Right ventricle myocardium inferior (tissue), 1 donor: ENCODE measurements at regions not wholly inside any gene's neighbourhood (a gene's known extent, or its start where the extent isn't known, plus 50 kb on each side); places are given as distances from the start of the nearest gene placed in this dataset.
A peak's percentile ranks its signal among the peaks of the same experiment; 100 is the strongest.

ENCODE experiments used
- ATAC-seq: fragments of 200-7000 bp; cut with Tn5 transposase; one replicate; pipeline ENCODE4 v1.9.1; 2020; ENCODE audit warnings: mild to moderate bottlenecking, moderate library complexity
- DNase-seq: peaks from one replicate; pipeline ENCODE4 v3.0.0; 2021; ENCODE audit errors: missing footprints
- intact Hi-C: fragments of 100-400 bp; cut with DNase I; formaldehyde crosslinking; loops from one replicate; pipeline ENCODE4 v1.11.0; 2022
- donor health status: DM: no; HTN: yes; CAD: no; lungs with severe emphysema.

DNA sequence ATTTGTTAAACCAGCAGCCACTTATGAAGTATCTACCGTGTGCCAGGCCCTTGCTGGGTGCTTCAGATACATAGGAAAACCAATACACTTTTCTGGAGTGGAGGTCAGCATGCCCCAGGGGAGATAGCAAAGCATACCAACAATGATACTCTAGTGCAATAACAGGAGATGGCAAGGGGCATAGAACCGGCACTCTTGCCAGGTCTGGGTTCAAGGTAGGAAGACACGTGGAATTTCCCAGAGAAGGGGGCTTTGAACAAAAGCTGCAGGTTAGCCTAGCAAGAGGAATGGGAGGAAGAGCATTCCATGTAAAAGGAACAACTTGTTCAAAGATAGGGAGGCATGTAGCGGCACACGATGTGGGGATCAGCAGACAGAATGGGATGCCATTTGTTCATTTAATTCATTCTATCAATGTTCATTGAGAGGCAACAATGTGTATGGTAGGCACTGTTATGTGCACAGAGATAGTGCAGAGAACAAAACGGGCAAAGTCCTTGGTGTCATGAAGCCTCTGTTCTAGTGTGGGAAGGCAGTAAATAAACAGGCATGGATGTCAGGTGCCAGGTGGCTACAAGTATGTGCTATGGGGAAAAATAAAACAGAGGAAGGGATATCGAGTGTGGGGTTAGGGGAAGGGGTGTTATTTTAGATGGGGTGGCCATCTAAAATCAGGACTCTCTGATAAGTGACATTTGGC is 162.6 kb upstream of the E2F8 start:
- DNase-seq, result no peak
- intact Hi-C loops, result no loop called here
- no peak for ATAC-seq

DNA sequence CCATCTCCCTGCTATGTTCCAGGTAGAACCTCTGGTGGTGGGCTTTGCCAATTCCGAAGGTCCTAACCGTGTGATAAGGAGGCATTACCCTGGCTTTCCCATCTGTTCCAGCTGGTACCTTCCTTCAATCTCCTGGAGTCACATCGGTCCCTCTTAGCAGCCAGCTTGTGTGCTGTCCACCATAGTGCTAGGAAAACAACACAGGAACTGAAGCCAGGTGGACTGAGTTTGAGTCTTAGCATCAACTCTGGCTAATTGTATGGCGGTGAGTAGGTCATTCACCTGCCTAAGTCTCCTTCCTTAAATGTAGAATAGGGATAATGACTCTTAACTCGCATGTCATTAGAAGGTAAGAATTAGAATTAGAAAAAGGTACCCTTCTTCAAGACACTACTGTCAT is 159.6 kb upstream of the E2F8 start:
- intact Hi-C loops, result no loop called here
- ATAC-seq (no peak), DNase-seq (no peak)

DNA sequence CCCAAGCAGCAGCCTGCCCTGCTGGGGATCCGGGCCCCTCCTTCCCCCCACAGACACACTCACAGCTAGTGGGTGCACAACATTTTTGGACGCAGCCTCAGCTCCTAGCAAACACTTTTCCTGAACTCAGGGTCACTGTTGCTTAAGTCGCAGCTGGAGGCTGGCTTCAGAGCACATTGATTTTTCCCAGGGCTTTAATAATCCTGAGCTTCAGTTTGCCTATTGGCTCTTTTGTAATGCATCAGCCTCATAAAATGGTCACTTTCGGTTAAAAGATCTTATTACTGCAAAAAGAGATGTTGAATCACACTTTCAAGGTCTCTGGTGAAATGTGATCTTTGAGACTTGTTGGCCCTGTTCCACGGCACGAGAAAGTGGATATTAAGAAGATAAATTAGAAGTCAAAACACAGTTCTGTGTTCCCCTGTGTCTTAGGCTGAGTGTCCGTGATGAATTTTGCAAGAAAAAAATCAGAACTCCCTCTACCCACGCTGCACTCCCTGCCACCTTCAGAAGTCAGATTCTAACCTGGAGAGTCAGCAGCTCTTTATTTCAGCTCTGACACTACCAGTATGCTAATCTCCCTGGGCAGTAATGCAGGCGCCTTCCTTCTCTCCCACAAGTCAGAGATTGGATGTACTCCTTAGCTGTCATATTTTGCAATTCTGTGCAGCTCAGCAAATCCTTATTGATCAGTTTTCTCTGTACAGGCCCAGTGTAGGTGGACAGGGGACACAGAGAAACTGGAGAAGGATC is 158.2 kb upstream of the E2F8 start:
- ATAC-seq (no peak), DNase-seq (no peak)
- intact Hi-C loops, result no loop called here

DNA sequence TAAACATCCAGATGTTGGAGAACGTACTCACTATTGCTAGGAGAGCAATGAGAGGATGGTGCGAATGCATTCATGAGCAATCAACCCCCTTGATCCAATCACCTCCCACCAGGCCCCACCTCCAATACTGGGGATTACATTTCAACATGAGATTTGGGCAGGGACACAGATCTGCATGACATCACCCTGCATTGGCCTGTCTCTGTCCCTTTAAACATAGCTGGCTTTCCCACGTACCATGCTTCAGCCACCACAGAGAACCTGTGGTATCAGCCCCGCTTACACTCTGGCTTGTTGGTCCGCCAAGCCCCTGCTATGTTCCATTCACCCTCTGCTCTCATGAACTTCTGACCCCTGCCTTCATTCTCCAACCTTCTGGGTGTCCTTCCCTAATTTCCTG is 157.5 kb upstream of the E2F8 start:
- no peak for DNase-seq
- intact Hi-C loops, result no loop called here
- no peak for ATAC-seq

DNA sequence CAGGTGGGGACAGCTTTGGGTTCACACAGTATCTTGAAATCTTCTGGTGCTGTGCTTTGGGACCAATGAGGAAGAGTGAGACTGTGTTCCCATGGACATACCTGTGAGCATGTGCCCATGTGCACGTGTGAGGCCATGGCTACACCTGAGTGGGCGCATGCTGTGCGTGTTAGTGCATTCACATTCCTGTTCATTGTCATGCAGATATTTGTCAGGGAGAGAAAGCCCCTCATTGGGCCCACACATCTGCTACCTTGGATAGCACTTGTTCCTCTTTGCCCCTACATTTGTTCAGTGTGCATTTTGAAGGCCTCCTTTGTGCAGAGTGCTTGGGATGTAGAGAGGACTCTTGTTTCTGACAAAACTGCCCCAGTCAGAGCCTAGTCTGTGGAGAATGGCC is 154.3 kb upstream of the E2F8 start:
- intact Hi-C loops, result no loop called here
- ATAC-seq (no peak), DNase-seq (no peak)

DNA sequence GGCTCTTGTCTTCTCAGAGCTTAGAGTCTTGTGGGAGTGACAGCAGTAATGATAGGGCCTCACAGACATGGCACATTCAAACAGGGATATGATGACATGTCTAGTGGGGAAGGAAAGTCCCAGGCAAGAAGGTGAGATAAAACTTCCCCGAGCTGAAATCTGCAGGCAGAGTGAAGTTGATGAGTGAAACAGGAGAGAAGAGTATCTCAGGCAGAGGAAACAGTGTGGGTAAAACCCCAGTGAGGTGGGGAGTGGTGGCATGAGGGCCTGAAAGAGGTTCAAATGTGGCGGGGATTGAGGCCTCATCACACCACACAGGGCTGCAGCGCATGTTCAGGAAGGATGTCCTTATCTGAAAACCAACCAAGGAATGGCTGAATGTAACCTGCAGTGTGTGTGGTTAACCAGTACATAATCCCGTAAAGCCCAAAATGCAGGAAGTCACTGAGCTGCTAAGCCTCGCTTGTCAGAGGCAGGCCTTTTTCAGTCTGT is 153.8 kb upstream of the E2F8 start:
- intact Hi-C loops, result no loop called here

DNA sequence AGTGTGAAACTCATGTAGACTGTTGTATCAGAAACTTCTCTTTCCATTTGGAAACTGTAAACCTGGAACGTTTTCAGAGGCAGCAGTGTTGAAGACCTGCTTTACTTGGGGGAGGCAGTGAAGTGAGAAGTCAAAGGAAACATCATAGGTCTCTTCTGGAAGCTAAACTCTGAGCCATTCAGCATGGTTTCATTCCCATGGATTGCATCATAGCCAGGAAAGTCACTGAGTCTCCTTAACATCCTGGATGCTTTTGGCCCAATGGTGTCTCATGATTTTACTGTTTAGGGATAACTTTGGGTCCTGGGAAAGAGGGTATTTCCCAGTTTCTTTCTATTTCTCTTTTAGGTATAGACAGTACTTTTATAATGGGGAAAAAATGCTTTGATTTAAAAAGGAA is 153.2 kb upstream of the E2F8 start:
- ATAC-seq, result no peak
- no peak for DNase-seq
- intact Hi-C loops, result no loop called here

More for the DNA sequence above, 153.8 kb upstream of the E2F8 start:
- DNase-seq (no peak), ATAC-seq (no peak)

DNA sequence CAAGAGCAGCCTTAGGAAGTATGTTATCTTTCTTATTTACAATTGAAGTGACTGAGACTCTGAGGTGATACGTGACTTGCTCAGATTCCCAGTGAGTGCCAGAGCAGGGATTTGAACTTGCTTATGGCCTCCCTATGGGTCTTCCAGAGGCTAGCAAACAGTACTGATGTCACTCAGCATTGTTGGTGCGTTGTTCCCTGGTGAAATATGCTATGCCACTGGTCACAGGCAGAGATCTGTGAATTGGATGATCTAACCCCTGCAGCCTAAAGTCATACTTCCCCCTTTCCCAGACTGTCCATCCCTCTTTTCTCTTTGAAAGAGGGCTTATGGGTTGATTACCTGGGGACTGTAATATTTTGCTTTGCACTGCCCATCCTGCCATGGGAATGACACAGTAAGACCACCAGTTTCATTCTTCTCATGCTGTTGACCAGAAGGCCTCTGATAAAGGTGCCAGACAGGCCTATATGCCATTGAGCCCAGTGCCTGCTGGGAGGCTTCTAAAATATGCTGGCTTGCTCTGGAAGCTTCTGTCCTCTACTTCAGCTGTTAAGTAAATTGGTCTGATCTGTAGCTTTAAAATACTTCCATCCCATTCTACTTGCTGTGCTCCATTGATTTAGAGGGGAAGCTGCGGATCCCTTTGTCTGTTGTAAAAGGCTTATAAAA is 152.2 kb upstream of the E2F8 start:
- ATAC-seq (no peak), DNase-seq (no peak)
- intact Hi-C loops, result no loop called here

DNA sequence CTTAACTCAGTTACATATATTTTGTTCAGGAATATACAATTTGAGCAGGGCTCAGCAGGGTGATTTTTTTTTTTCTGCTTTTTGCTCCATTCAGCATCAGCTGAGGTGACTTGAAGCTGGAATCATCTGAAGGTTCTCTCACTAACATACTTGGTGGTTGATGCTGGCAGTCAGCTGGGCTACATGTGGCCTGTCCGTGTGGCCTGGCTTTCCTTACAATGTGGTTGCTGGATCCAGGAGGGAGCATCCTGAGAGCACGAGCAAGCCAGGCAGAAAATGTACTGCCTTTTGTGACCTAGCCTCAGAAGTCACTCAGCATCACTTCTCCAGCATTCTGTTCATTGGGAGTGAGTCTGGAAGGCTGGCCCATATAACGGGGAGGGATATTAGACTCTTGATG is 151.6 kb upstream of the E2F8 start:
- intact Hi-C loops, result no loop called here
- no peak for ATAC-seq
- no peak for DNase-seq

DNA sequence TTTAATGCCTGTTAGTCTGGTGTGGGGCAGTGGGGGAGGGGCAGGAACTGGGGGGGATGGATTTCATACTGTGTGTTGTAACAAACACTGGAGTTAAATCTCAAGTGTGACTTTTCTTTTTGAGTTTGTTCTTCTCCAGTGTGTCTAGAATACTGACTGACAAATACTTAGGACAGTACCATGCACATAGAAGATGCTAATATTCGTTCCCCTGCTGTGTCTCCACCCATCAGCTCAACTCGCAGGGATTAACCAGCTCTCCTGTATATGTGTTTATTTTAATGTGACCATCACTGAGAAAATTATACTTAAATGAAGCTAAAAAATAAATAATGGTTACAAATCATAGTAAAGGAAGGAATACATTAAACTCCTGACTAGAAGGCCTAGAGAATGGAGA is 150.9 kb upstream of the E2F8 start:
- intact Hi-C loops, result no loop called here
- DNase-seq (no peak), ATAC-seq (no peak)

DNA sequence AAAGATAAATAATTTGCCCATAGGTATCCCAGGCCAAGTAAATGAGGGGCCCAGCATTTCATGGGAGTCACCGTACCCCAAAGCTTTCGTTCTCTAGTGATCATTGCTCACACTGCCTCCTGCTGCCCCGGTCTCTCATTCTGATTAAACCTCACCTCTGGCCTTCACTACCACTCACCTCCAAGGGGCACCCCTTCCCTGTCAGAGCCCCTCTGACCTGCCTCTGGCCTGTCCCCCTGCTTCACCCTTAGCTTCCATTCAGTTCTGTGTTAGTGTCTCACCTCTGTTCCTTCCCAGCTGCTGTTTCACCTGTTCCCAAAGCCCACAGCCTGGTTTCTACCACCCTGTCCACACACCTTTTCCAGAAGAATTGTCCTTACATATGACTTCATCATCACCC is 150.3 kb upstream of the E2F8 start:
- no peak for DNase-seq
- intact Hi-C loops, result no loop called here
- no peak for ATAC-seq

DNA sequence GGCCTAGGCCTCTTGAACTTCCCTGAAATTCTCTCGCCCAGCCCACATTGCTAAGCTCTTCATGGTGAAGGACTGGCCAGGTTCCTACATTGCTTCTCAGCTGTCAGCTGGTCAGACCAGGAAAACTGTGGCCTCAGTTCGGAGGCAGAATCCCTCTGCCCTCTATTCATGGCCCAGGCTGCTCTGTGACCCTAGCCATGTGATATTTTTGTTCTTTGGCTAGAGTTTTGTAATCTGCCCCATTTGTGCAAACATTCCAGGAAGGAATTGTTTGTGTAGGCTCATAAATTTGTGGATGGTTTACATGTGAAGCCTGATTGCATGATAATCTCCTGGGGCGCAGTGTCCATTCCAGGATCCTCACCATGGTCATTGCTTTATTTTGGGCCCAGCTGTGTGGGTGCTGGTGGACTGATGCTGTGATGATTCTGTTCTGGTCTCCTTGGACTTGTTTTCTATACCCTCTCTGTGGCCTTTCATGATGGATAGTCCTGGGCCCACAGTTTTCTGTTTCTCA is 149.1 kb upstream of the E2F8 start:
- DNase-seq (no peak), ATAC-seq (peak; percentile 38)
- intact Hi-C loops, result no loop called here

DNA sequence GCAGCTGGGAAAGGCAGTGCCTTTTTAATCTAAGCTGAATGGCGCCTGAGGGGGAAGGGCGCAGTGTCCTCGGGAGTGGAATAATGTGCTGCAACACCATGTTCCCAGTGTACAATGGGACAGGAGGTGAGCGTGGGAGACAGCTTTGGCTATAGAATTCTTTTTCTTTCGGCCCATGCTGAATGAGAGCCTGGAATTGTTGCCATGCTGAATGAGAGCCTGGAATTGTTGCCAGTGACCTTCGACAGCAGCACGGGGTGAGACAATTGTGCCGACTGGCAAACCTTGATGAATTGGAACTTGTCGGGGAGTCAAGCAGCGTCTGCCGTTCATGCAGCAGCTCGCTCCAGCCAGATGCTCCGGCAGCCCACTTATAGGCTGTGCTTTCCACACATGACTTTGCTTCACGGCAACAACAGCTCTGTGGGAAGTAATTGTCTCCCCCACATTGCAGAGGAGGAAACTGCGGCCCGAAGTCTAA is 141.4 kb upstream of the E2F8 start:
- DNase-seq, result no peak
- intact Hi-C loops, result no loop called here
- peak; percentile 30 for ATAC-seq

DNA sequence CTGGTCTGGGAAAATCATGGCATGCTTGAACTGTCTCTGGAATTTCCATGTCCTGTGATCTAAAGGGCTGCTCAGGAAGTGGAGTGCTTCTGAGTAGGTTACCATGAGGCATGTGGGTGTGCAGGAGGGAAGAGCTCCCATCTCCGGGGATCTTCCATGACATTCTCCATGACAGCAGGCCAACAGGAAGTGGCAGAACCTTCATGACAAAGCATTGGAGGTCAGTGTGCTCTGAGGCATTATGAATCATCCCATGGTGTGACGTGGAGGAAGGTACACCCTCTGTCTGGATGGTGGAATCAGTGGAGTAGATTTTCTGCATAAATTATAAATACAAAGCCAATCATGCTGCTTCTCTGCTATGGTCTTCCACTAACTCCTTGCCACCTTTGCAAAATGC is 139.6 kb upstream of the E2F8 start:
- ATAC-seq (no peak), DNase-seq (no peak)
- intact Hi-C loops, result no loop called here

DNA sequence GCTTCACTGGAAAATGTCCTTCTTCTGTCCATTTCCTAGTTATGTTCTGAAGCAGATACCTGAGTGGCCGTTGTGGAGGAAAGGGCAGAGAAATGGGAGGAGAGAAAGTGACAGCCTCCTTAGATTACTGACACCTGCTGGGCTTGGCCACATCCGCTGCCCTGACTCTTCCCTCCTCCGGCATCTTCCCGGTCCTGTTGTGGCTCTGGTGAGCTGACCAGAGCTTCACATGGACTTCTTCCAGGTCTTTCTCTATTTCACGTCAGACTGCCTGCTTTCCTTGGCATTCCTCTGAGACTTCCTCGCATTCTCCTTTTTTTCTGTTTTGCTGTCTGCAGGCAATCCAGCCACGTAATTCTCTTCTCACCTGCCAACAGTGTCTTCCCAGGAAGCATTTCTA is 138.7 kb upstream of the E2F8 start:
- intact Hi-C loops, result no loop called here
- no peak for DNase-seq
- no peak for ATAC-seq

DNA sequence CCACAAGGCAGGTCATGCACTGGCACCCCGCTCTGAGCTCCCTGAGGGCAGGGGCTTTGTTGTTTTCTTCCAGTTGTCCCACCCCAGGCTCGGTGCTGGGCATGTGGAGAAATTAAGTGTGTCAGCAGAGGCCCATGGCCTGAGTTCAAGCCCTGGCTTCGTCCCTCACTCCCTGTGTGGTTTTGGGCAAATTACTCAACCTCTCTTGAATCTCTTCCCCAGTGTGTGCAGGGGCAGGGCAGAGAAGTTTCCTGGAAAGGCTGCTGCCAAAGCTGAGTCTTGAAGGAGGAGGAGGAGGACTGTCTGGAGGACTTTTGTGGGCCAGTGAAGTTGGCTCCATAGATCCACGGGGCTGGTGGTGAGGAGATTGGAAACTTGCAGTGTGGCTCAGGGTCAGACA is 138.1 kb upstream of the E2F8 start:
- DNase-seq (no peak), ATAC-seq (no peak)
- intact Hi-C loops, result no loop called here

DNA sequence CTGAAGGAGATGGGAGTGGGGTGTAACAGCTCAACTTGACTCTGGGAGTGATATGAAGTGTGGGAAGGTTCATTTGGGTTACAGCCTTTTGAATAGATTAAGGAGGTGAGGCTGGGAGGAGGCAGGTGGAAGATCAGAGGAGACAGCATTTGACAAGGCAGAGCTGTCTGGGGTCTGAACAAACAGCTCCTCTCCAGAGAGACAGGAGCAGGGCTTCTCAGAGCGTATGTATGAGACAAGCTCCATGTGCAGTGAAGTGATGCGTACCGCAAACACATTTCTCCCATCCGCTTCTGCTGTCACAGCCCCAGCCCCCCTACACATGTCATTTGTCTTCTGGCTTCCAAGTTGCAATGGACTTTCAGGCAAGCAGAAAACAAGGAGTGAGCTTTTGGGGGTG is 137.1 kb upstream of the E2F8 start:
- intact Hi-C loops, result no loop called here
- no peak for DNase-seq
- ATAC-seq, result no peak

DNA sequence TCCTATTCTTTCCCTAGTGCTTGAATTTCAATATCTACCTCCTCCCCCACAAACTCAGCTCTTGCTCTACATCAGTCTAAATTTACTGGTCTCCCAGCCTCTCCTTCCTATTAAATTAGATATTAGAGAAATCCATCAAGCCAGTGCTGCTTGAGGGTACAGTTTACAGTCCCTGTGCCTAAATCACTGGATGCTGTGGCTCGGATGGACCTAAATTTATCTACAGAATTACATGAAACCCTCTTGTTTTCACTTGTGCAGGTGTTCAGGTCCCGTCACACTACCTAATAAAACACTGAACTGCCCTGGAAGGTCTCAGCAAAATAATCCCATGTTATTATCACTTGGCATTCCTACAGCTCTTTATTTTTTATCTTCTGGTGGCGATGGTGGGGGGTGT is 134.7 kb upstream of the E2F8 start:
- intact Hi-C loops, result no loop called here
- DNase-seq (no peak), ATAC-seq (no peak)

DNA sequence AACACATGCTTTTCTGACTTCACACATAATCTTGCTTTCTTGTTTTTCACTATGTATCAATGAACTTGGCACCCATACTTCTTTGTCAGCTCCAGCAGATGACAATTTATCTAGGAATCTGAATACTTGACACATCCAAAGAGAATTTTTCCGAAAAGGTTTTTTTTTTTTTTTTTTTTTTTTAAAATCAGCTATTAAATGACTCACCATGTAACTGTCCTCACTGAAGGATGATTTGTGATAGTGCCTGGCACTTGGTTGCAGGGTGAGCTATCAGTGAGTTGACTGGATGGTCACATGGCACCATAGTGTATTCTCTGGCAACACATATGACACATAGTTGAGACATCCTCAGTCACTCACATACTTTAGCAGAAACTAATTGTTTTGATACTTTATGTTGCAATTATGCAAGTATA is 133.4 kb upstream of the E2F8 start:
- intact Hi-C loops, result no loop called here
- ATAC-seq (no peak), DNase-seq (no peak)

DNA sequence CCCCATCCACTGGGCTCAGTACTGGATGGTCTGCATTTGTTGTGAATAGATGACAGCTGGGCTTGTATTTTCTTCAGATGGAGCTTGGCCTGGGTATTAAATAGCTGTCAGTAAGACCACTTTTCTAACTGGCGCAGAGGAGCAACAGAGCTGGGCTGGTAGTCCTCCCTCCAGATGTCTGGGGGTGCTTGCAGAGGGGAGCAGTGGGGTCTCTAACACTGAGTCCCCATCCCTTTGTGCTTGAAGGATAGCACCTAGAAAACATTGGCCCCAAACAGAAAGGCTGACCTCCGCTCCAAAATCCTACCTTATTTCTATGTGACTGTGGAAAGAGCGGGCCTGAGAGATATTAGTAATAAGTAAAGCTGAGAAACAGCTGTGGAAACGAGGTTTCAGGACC is 131.6 kb upstream of the E2F8 start:
- ATAC-seq (no peak), DNase-seq (no peak)
- intact Hi-C loops, result no loop called here
